Liver (tissue), 8 donors: ENCODE measurements at regions not wholly inside any gene's neighbourhood (a gene's known extent, or its start where the extent isn't known, plus 50 kb on each side); places are given as distances from the start of the nearest gene placed in this dataset.

ENCODE experiments used
- DNase-seq: peaks from one replicate; pipeline ENCODE4 v3.0.0-alpha.2; 2017; ENCODE audit warnings: low spot score
- H3K27ac ChIP-seq, 2 donors: one replicate each; pipeline ENCODE4 v1.7.0; 2013; ENCODE audit warnings: inconsistent platforms in 2 of 2, low read length in 2 of 2, control low read depth in 1 of 2, low read depth in 1 of 2, mild to moderate bottlenecking in 1 of 2
- H3K27me3 ChIP-seq, 4 donors: one replicate each; pipeline versions ENCODE4 v1.6.1 to v1.7.0; 2013; ENCODE audit warnings: low read length in 3 of 4, inconsistent platforms in 1 of 4, mild to moderate bottlenecking in 1 of 4, moderate library complexity in 1 of 4; ENCODE audit not compliant: control insufficient read depth in 4 of 4, insufficient read depth in 4 of 4
- H3K36me3 ChIP-seq, 4 donors: one replicate each; pipeline versions ENCODE4 v1.6.1 to v1.7.0; 2013; ENCODE audit warnings: low read length in 3 of 4, mild to moderate bottlenecking in 3 of 4, low read depth in 1 of 4, moderate library complexity in 1 of 4; ENCODE audit not compliant: control insufficient read depth in 4 of 4, insufficient read depth in 3 of 4
- H3K4me1 ChIP-seq, 4 donors: one replicate each; pipeline versions ENCODE4 v1.6.1 to v1.7.0; 2013; ENCODE audit warnings: low read length in 3 of 4, mild to moderate bottlenecking in 3 of 4, moderate library complexity in 1 of 4; ENCODE audit not compliant: control insufficient read depth in 4 of 4, insufficient read depth in 4 of 4
- H3K4me3 ChIP-seq, 3 donors: one replicate each; pipeline versions ENCODE4 v1.6.1 to v1.7.0; 2013; ENCODE audit warnings: low read length in 3 of 3, control low read depth in 1 of 3, low read depth in 1 of 3, mild to moderate bottlenecking in 1 of 3
- H3K9ac ChIP-seq, 2 donors: one replicate each; pipeline ENCODE4 v1.7.0; 2013; ENCODE audit warnings: low read length in 2 of 2, mild to moderate bottlenecking in 2 of 2, moderate library complexity in 2 of 2, control low read depth in 1 of 2, low read depth in 1 of 2
- H3K9me3 ChIP-seq, 4 donors: one replicate each; pipeline versions ENCODE4 v1.6.1 to v1.7.0; 2013; ENCODE audit warnings: low read length in 3 of 4; ENCODE audit not compliant: control insufficient read depth in 4 of 4
- CTCF ChIP-seq: fragments of 150-350 bp; IDR thresholded peaks from 2 replicates; pipeline ENCODE4 v1.5.1; 2017; ENCODE audit warnings: improper control_type of control experiment, low read depth, low read length; ENCODE audit not compliant: missing input control
- EGR1 ChIP-seq, 2 donors: IDR thresholded peaks; 2 replicates each; pipeline ENCODE4 v1.6.1; 2016 to 2018; ENCODE audit warnings: antibody characterized with exemption in 2 of 2, low read depth in 2 of 2
- FOXA1 ChIP-seq: IDR thresholded peaks from 2 replicates; pipeline ENCODE4 v1.6.1; 2016; ENCODE audit warnings: antibody characterized with exemption
- FOXA2 ChIP-seq: IDR thresholded peaks from 2 replicates; pipeline ENCODE4 v1.6.1; 2016; ENCODE audit warnings: antibody characterized with exemption
- GABPA ChIP-seq, 2 donors: IDR thresholded peaks in 1 of 2; conservative IDR thresholded peaks in 1 of 2; 2 replicates each; pipeline ENCODE4 v1.6.1; 2016; ENCODE audit warnings: antibody characterized with exemption in 2 of 2, mild to moderate bottlenecking in 1 of 2, moderate library complexity in 1 of 2
- HNF4A ChIP-seq, 2 donors: conservative IDR thresholded peaks; 2 replicates each; pipeline ENCODE4 v1.6.1; 2016; ENCODE audit warnings: antibody characterized with exemption in 2 of 2, mild to moderate bottlenecking in 2 of 2
- HNF4G ChIP-seq: IDR thresholded peaks from 2 replicates; pipeline ENCODE4 v1.6.1; 2016; ENCODE audit warnings: antibody characterized with exemption
- JUND ChIP-seq, 2 donors: IDR thresholded peaks; 2 replicates each; pipeline ENCODE4 v1.6.1; 2016; ENCODE audit warnings: antibody characterized with exemption in 2 of 2
- NR2F2 ChIP-seq: IDR thresholded peaks from 2 replicates; pipeline ENCODE4 v1.6.1; 2016; ENCODE audit warnings: antibody characterized with exemption
- RAD21 ChIP-seq, 2 donors: IDR thresholded peaks; 2 replicates each; pipeline ENCODE4 v1.6.1; 2016; ENCODE audit warnings: antibody characterized with exemption in 2 of 2, mild to moderate bottlenecking in 2 of 2
- RXRA ChIP-seq, 2 donors: IDR thresholded peaks; 2 replicates each; pipeline ENCODE4 v1.6.1; 2017 to 2018; ENCODE audit warnings: antibody characterized with exemption in 2 of 2, mild to moderate bottlenecking in 1 of 2
- SP1 ChIP-seq: IDR thresholded peaks from 2 replicates; pipeline ENCODE4 v1.6.1; 2018; ENCODE audit warnings: antibody characterized with exemption, mild to moderate bottlenecking
- TAF1 ChIP-seq: conservative IDR thresholded peaks from 2 replicates; pipeline ENCODE4 v1.6.1; 2016; ENCODE audit warnings: antibody characterized with exemption, mild to moderate bottlenecking
- YY1 ChIP-seq: IDR thresholded peaks from 2 replicates; pipeline ENCODE4 v1.6.1; 2016; ENCODE audit warnings: antibody characterized with exemption, mild to moderate bottlenecking
- WGBS: extraction: QIAGEN DNeasy Blood & Tissue Kit; methylation state at CpG from one replicate; pipeline ENCODE4 v1.1.7; 2013; 5-methylcytosine and 5-hydroxymethylcytosine counted together
- TF ChIP-seq, protein P1 (sequence below): IDR thresholded peaks from 2 replicates; pipeline ENCODE4 v1.6.1; 2016; ENCODE audit warnings: antibody characterized with exemption, mild to moderate bottlenecking
- TF ChIP-seq, protein P2 (sequence below): IDR thresholded peaks from 2 replicates; pipeline ENCODE4 v1.6.1; 2016; ENCODE audit warnings: antibody characterized with exemption
- TF ChIP-seq, protein P3 (sequence below): IDR thresholded peaks from 2 replicates; pipeline ENCODE4 v1.6.1; 2016; ENCODE audit warnings: antibody characterized with exemption
- TF ChIP-seq, protein P4 (sequence below): IDR thresholded peaks from 2 replicates; pipeline ENCODE4 v1.6.1; 2016; ENCODE audit warnings: antibody characterized with exemption
- donor health status: healthy.
- donor health status: healthy.
- donor health status: healthy.
- donor health status: healthy.
- donor health status: healthy.

DNA sequence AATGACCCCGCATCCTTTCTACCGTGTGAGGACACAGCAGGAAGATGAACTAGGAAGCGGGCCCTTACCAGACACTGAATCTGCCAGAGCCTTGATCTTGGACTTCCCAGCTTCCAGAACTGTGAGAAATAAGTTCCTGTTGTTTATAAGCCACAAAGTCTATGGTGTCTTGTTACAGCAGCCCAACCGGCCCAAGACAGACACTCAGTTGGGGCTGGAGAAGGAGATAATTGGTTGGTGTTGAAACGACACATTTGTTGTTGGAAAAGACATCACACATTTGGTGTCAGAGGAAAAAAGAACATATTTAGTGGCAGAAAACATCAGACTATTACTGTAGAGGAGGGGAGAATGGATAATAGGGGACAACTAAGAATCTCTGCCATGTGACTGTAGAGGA lies 122.3 kb upstream of the SEC14L1 start:
- TF ChIP-seq, protein P1, sequence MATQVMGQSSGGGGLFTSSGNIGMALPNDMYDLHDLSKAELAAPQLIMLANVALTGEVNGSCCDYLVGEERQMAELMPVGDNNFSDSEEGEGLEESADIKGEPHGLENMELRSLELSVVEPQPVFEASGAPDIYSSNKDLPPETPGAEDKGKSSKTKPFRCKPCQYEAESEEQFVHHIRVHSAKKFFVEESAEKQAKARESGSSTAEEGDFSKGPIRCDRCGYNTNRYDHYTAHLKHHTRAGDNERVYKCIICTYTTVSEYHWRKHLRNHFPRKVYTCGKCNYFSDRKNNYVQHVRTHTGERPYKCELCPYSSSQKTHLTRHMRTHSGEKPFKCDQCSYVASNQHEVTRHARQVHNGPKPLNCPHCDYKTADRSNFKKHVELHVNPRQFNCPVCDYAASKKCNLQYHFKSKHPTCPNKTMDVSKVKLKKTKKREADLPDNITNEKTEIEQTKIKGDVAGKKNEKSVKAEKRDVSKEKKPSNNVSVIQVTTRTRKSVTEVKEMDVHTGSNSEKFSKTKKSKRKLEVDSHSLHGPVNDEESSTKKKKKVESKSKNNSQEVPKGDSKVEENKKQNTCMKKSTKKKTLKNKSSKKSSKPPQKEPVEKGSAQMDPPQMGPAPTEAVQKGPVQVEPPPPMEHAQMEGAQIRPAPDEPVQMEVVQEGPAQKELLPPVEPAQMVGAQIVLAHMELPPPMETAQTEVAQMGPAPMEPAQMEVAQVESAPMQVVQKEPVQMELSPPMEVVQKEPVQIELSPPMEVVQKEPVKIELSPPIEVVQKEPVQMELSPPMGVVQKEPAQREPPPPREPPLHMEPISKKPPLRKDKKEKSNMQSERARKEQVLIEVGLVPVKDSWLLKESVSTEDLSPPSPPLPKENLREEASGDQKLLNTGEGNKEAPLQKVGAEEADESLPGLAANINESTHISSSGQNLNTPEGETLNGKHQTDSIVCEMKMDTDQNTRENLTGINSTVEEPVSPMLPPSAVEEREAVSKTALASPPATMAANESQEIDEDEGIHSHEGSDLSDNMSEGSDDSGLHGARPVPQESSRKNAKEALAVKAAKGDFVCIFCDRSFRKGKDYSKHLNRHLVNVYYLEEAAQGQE, result no peak
- TF ChIP-seq, protein P2, sequence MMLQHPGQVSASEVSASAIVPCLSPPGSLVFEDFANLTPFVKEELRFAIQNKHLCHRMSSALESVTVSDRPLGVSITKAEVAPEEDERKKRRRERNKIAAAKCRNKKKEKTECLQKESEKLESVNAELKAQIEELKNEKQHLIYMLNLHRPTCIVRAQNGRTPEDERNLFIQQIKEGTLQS, result no peak
- TF ChIP-seq GABPA (IDR thresholded peaks at IDR 0.05 in 1 of 2, conservative IDR thresholded peaks at IDR 0.05 in 1 of 2) (no peak), FOXA1 (no peak), YY1 (no peak), RAD21 (IDR thresholded peaks at IDR 0.05) (no peak), JUND (IDR thresholded peaks at IDR 0.05) (no peak), SP1 (no peak), CTCF (no peak), FOXA2 (no peak), HNF4G (no peak), NR2F2 (no peak), RXRA (IDR thresholded peaks at IDR 0.05) (no peak), HNF4A (conservative IDR thresholded peaks at IDR 0.05) (no peak), TAF1 (no peak), EGR1 (IDR thresholded peaks at IDR 0.05; ENCODE audit: low read depth in 2 of 2) (no peak)
- TF ChIP-seq, protein P3, sequence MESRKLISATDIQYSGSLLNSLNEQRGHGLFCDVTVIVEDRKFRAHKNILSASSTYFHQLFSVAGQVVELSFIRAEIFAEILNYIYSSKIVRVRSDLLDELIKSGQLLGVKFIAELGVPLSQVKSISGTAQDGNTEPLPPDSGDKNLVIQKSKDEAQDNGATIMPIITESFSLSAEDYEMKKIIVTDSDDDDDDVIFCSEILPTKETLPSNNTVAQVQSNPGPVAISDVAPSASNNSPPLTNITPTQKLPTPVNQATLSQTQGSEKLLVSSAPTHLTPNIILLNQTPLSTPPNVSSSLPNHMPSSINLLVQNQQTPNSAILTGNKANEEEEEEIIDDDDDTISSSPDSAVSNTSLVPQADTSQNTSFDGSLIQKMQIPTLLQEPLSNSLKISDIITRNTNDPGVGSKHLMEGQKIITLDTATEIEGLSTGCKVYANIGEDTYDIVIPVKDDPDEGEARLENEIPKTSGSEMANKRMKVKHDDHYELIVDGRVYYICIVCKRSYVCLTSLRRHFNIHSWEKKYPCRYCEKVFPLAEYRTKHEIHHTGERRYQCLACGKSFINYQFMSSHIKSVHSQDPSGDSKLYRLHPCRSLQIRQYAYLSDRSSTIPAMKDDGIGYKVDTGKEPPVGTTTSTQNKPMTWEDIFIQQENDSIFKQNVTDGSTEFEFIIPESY, result no peak
- TF ChIP-seq, protein P4, sequence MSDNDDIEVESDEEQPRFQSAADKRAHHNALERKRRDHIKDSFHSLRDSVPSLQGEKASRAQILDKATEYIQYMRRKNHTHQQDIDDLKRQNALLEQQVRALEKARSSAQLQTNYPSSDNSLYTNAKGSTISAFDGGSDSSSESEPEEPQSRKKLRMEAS, result no peak
- Histone ChIP-seq H3K4me3 (no peak overlapping the region), H3K9me3 (no peaks in the 10 kb centered on the region), H3K36me3 (no peaks in the 10 kb centered on the region), H3K4me1 (no peaks in the 10 kb centered on the region), H3K27me3 (no peaks in the 10 kb centered on the region), H3K9ac (no peak overlapping the region), H3K27ac (no peak overlapping the region)
- WGBS, result 66% methylated on average over 5 of the region's 5 CpGs
- no peak for DNase-seq
